Heart left ventricle (tissue), 13 donors: ENCODE measurements at regions not wholly inside any gene's neighbourhood (a gene's known extent, or its start where the extent isn't known, plus 50 kb on each side); places are given as distances from the start of the nearest gene placed in this dataset.

Source experiments
- POLR2A ChIP-seq, 2 donors: fragments of 450-650 bp; IDR thresholded peaks; one replicate each; pipeline ENCODE4 v1.6.1; 2017; ENCODE audit warnings: antibody characterized with exemption in 2 of 2, mild to moderate bottlenecking in 2 of 2, moderate library complexity in 2 of 2
- TF ChIP-seq, protein P1 (sequence below), 12 donors: fragments of 200-600 bp; sonication (generic) in 4 of 12; IDR thresholded peaks; one replicate each; pipeline versions ENCODE4 v1.5.0 to v1.8.0; 2018 to 2022; ENCODE audit warnings: antibody characterized with exemption in 12 of 12, mild to moderate bottlenecking in 5 of 12
- donor health status: ischemic (EF 13 %, LVEDD 7.1; RV severe dilation, severe dysfunction).
- donor health status: DM: no; HTN: yes; CAD: no.
- donor health status: DM: no; HTN: no; CAD: no.
- donor health status: ischemic (EF 25% LVEDD 6.9; RV normal size, moderate dysfunction).
- donor health status: ischemic (EF 25% LVEDD 5.7; RV mildly dilated, moderate dysfunction).
- donor health status: ischemic (EF 35%, LVEDD 5.7; RV mildly dilated, moderate dysfunction).
- donor health status: nonischemic (EF 11% LVEDD 7.7; RV severe dilation, severe dysfunction).
- donor health status: DM: yes; HTN: yes; CAD: no.
- donor health status: PGD.
- donor health status: ischemic (EF 29% LVEDD 5.4; RV normal size, mild dysfunction).
- donor health status: nonischemic (EF 23%, LVEDD 6.1; RV moderate dilation, normal function).

GRCh38 chr17:5800646-5801045 is 216.3 kb upstream of the NLRP1 start:
- TF ChIP-seq, protein P1, sequence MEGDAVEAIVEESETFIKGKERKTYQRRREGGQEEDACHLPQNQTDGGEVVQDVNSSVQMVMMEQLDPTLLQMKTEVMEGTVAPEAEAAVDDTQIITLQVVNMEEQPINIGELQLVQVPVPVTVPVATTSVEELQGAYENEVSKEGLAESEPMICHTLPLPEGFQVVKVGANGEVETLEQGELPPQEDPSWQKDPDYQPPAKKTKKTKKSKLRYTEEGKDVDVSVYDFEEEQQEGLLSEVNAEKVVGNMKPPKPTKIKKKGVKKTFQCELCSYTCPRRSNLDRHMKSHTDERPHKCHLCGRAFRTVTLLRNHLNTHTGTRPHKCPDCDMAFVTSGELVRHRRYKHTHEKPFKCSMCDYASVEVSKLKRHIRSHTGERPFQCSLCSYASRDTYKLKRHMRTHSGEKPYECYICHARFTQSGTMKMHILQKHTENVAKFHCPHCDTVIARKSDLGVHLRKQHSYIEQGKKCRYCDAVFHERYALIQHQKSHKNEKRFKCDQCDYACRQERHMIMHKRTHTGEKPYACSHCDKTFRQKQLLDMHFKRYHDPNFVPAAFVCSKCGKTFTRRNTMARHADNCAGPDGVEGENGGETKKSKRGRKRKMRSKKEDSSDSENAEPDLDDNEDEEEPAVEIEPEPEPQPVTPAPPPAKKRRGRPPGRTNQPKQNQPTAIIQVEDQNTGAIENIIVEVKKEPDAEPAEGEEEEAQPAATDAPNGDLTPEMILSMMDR (IDR thresholded peaks at IDR 0.05), result no peak
- no peak for TF ChIP-seq POLR2A (IDR thresholded peaks at IDR 0.05)
